Liver (tissue), 3 donors: ENCODE measurements at regions not wholly inside any gene's neighbourhood (a gene's known extent, or its start where the extent isn't known, plus 50 kb on each side); places are given as distances from the start of the nearest gene placed in this dataset.
A peak's percentile ranks its signal among the peaks of the same experiment; 100 is the strongest.

Source experiments
- EGR1 ChIP-seq, 2 donors: IDR thresholded peaks; 2 replicates each; pipeline ENCODE4 v1.6.1; 2016 to 2018; ENCODE audit warnings: antibody characterized with exemption in 2 of 2, low read depth in 2 of 2
- GABPA ChIP-seq, 2 donors: IDR thresholded peaks in 1 of 2; conservative IDR thresholded peaks in 1 of 2; 2 replicates each; pipeline ENCODE4 v1.6.1; 2016; ENCODE audit warnings: antibody characterized with exemption in 2 of 2, mild to moderate bottlenecking in 1 of 2, moderate library complexity in 1 of 2
- HNF4G ChIP-seq: IDR thresholded peaks from 2 replicates; pipeline ENCODE4 v1.6.1; 2016; ENCODE audit warnings: antibody characterized with exemption
- RAD21 ChIP-seq, 2 donors: IDR thresholded peaks; 2 replicates each; pipeline ENCODE4 v1.6.1; 2016; ENCODE audit warnings: antibody characterized with exemption in 2 of 2, mild to moderate bottlenecking in 2 of 2
- TAF1 ChIP-seq: conservative IDR thresholded peaks from 2 replicates; pipeline ENCODE4 v1.6.1; 2016; ENCODE audit warnings: antibody characterized with exemption, mild to moderate bottlenecking
- ZBTB33 ChIP-seq: IDR thresholded peaks from 2 replicates; pipeline ENCODE4 v1.6.1; 2016; ENCODE audit warnings: antibody characterized with exemption
- TF ChIP-seq, protein P1 (sequence below): fragments of 150-350 bp; IDR thresholded peaks from 2 replicates; pipeline ENCODE4 v1.5.1; 2017; ENCODE audit warnings: improper control_type of control experiment, low read depth, low read length; ENCODE audit not compliant: missing input control
- donor health status: healthy.
- donor health status: healthy.

DNA sequence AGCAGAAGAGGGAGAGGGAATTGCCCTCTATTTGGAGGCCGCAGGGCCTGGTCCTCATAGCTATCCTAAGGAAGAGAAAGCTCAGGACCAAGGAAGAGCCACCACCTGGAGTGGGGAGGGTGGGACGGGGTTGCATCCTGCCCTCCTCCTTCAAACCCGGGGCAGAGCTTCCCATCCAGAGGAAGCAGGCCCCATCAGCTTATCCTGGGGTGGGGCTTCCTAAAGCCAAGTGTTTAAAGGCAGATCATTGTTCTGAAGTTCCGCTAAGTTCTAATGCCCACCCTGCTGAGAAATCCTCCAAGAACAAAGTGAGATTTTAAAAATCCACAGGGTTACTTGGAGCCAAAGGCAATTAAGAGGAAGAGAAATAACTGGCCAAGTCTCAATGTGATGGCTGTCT, 210.3 kb downstream of the C9orf152 start:
- TF ChIP-seq, protein P1, sequence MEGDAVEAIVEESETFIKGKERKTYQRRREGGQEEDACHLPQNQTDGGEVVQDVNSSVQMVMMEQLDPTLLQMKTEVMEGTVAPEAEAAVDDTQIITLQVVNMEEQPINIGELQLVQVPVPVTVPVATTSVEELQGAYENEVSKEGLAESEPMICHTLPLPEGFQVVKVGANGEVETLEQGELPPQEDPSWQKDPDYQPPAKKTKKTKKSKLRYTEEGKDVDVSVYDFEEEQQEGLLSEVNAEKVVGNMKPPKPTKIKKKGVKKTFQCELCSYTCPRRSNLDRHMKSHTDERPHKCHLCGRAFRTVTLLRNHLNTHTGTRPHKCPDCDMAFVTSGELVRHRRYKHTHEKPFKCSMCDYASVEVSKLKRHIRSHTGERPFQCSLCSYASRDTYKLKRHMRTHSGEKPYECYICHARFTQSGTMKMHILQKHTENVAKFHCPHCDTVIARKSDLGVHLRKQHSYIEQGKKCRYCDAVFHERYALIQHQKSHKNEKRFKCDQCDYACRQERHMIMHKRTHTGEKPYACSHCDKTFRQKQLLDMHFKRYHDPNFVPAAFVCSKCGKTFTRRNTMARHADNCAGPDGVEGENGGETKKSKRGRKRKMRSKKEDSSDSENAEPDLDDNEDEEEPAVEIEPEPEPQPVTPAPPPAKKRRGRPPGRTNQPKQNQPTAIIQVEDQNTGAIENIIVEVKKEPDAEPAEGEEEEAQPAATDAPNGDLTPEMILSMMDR: no peak
- peak in 1 of 2 donors; percentile 9 for TF ChIP-seq RAD21 (IDR thresholded peaks at IDR 0.05)
- no peak for TF ChIP-seq ZBTB33
- TF ChIP-seq HNF4G: no peak
- no peak for TF ChIP-seq EGR1 (IDR thresholded peaks at IDR 0.05; ENCODE audit: low read depth in 2 of 2)
- TF ChIP-seq GABPA (IDR thresholded peaks at IDR 0.05 in 1 of 2, conservative IDR thresholded peaks at IDR 0.05 in 1 of 2): no peak
- TF ChIP-seq TAF1: no peak
